Fibroblast of the conjunctiva (primary cell): ENCODE measurements at regions not wholly inside any gene's neighbourhood (a gene's known extent, or its start where the extent isn't known, plus 50 kb on each side); places are given as distances from the start of the nearest gene placed in this dataset.
"Not testable (repeated sequence)": the region's sequence is repeated elsewhere in the genome, so short reads cannot be mapped to it uniquely, and the experiment has no call there.

Experiments used
- DNase-seq: peaks from one replicate; pipeline ENCODE4 v3.0.0-alpha.2; 2010; ENCODE audit warnings: low read depth

DNA sequence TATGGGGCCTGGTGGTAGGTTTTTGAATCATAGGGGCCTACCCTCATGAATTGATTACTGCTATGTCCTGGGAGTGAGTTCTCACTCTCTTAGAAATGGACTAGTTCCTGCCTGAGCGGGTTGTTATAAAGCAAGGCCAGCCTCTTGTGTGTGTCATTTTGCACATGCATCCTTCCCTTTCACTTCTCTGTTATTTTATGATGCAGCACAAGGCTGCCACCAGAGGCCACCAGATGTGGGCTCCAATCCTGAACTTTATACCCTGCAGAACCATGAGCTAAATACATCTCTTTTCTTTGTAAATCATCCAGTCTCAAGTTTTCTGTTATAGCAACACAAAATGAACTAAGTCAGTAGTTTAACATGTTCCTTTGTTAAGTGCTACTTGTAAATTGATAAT, 251.4 kb downstream of the BLID start:
- no peak for DNase-seq

DNA sequence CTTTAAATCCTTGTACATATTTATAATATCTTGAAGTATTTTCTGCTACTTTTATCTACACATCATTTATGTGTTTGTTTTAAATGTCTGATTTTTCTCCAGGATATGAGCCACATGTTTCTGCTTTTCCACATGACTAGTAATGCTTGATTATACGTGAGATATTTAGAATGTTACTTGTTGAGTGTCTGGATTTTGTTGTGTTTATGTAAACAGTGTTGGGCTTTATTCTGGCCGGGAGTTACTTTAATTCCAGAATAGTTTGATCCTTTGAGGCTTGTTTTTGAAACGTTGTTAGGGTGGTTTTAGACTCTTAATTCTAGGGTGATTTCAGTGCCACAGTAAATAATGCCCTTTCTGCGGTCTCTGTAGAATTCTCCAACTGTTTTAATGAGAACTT, 252.9 kb downstream of the BLID start:
- DNase-seq = no peak

DNA sequence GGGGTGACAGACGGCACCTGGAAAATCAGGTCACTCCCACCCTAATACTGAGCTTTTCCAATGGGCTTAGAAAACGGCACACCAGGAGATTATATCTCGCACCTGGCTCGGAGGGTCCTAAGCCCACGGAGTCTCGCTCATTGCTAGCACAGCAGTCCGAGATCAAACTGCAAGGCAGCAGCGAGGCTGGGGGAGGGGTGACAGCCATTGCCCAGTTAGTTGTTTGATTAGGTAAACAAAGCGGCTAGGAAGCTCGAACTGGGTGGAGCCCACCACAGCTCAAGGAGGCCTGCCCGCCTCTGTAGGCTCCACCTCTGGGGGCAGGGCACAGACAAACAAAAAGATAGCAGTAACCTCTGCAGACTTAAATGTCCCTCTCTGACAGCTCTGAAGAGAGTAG, 260.9 kb downstream of the BLID start:
- not testable (repeated sequence) for DNase-seq

DNA sequence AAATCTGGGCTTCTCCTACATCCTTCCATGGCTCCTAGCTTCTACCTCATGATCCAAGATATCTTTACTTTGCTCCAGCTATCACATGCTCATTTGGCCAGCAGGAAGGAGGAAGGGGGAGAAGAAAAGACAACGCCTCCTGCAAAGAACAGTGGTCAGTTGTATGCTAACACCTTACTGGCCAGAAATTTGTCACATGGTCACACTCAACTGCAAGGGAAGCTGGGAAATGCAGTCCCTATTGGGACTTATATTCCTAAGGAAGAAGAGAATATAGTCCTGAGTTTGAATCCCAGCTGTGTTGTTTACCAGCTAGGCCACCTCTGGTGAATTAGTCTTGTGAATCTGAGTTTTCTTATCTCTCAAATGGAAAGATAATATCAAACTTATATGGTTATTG, 272.0 kb downstream of the BLID start:
- DNase-seq = no peak

DNA sequence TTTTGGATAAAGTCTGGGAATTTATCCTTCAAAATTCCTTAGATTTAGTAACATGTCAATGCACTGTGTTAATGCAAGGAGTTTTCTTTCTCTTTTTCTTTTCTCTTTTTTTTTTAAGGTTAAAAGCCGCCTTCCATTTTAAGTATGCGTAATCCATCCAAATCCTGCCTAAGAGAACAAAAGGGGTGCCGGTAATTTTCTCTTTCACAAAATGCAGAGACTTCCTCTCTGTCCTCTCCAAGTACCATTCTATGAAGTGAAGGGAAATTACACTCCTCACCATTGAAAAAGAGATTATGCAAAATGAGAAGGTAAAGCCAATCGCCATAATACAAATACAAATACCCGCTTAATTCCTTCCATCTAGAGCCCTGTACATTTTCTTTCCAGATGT, 273.8 kb downstream of the BLID start:
- DNase-seq = no peak

DNA sequence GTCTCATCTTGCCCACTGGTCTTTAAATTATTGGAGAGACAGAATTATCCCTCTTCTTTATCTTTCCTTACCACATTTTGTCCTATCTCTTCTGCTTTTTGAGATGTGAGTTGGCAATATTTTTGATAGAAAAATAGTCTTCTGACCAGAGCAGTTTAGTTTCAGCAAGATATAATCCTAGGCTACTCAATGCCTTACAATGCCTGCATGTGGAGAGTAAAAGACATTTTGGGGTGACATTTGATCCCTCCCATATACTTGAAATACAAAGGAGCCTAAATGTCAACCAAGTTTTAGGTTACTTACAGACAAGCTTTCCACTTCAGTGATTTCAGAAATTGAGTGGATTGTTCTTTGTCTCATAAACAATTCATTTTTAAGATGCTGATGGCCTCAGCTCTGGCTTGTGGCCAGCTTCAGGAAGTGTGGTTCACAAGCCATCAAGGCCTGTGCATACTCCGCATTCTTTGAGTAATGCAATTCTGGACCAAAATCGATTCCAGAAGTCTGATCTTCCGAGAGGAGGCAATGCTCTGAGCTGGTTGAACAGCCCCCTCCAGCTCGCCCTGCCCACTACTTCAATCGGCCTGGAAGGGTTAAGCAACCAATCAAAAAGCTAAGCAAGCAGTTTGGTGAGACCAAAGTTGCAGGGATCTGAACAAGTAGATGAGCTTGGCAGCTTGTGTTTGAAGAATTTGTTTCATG, 274.4 kb downstream of the BLID start:
- DNase-seq = peak; percentile 78

DNA sequence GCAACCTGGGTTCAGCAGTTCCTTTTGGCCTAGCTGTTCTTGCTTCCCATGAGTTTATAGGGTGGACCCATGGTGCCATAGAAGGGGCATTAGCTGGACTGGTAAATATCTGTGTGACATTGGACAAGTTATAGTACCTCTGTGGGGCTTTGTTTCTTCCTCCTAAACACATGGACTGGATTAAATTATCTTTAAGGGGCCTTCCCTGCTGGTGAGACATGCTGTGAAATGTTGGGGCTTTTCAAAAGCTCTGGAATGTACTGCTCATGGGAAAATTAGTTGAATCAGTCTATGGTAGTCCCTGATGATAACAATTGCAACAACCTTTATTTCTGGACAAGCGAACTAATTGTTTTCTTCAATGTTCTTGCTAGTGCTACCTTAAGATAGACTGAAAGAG, 276.2 kb downstream of the BLID start:
- DNase-seq = no peak

DNA sequence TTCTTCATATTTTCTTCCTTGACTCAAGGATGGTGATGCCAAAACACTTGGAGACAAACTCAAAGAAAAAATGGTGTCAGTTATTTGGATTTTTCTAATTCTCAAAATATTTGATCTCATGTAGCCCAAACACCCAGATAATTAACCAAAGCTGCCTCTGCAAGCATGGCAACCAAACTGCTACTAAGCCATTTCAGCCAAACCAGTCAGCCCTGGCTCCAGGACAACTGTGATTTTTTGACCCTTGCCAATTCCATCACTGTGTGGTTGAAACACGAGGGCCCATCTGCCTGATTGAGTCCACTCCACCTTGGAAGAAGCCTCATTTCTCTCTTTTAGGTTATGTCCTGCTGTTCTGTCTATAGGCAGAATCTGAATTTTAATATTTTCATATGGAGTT, 277.4 kb downstream of the BLID start:
- no peak for DNase-seq

DNA sequence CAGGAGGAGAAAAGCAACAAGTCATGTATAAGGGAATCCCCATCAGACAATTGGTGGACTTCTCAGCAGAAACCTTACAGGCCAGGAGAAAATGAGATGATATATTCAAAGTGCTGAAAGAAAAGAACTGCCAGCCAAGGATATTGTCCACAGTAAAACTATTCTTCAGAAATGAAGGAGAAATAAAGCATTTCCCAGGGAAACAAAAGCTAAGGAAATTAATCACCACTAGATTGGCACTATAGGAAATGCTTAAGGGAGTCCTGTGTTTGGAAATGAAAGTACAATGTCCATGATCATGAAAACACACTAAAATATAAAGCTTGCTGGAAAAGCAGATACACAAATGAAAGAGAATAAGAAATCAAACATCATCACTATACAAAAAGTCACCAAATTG, 282.0 kb downstream of the BLID start:
- no peak for DNase-seq

DNA sequence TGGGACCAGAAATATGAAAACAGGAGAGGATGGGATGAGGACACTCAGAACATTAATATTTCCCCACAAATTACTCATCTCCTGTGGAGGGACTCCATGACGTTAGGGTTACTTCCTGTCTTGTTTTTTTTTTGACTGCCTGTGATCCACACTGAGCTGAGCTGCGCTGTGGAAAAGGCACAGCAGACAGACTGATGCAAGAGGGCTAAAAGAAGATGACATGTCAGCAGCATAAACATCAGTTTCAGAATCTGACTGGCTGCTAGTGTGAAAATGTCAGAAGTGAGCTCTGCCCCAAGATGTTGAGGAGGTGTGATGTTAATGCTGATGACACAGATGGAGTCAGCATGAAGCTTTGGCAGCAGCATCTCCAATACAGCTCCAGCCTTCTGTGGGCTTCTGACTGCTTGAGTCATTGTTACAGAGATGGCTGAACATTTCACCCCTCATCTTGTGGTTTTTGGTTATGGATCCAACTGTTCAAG, 286.8 kb downstream of the BLID start:
- DNase-seq = peak; percentile 97

DNA sequence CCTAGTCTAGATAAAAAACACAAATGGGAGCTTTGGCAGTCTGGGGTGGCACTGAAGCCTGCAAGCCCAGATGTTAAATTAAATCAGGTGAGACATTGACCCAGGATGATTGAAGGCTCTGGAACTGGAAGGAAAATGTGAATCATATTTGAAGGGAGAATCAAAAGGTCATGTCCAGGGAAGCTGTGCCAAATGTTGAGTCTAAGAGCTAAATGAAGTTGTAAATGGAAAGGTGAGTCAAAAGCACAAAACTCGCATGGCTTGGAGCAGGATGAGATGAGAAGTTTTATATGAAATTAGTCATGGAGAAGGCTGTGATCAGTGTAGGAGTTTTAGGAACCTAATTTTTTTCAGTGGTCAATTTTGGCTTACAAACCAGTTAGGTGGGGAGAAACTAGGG, 301.1 kb downstream of the BLID start:
- DNase-seq = no peak

DNA sequence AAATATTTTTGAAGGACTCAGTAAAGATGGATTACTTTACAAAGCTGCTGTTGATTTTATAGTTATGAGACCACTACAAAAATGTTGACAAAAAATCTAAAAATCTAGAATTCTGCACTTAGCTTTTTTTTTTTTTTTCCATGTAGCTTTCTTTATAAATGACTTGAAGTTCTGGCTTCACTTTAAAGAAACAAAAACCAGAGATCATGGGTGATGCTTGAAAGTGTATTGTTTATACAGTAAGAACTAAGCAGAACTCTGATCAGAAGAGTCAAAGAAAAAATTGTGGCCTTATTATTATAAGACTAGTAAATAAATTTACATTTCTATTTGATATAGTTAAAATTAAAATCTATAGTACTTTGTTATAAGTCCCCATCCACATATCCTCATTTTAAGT, 301.7 kb downstream of the BLID start:
- DNase-seq = no peak

DNA sequence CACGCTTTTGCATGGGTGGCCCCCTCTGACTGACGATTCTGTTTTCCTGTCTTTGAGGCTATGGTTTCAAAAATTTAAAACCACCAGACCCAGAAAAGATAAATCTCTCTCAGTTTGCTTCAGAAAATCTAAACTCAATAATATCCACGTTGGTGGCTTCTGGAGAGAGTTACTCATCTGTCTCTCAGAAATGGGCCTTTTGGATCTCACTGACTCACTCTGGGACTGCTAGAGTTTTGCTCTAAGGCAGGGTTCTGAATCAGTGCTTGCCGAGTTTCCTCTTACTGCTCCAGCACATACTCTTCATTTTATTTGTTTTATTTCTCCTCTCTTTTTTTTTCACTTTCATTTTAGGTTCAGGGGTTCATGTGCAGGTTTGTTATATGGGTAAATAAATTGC, 305.7 kb downstream of the BLID start:
- DNase-seq = no peak

DNA sequence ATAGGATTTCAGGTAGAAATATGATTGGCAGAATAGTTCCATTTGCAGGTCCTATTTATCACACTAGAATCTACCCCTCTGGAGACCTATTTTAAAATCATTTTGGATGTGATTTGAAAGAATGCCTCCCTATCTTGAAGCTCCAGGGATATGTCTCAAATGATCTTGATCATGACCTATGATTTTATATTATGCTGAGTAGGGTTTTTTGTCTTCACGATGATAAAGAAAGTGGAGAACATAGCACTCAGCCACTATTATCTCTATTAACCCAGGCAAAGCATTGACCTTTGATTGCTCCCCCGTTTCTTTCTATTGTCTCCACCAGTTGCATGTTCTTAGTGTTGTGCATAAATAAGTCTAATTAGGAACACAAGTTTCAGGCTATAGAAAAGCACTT, 307.9 kb downstream of the BLID start:
- DNase-seq = no peak

DNA sequence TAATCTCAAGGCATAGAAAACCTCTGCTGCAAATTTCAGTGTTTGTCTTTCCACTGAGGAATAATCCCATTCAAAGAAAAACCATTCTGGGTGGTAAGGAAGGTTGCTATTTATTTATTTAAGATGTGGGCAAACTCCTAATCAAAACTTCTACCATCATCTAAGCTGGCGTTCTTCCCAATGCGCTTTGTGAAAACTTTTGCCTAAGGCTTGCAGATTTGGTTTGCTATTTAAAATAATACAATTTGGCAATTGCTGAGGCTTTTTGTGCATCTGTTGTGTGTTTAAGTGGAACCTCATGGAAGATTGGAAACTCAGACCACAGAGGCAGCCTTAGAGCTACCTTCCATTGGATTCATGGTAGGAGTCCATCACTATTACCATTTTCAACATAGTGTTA, 309.0 kb downstream of the BLID start:
- DNase-seq = no peak

DNA sequence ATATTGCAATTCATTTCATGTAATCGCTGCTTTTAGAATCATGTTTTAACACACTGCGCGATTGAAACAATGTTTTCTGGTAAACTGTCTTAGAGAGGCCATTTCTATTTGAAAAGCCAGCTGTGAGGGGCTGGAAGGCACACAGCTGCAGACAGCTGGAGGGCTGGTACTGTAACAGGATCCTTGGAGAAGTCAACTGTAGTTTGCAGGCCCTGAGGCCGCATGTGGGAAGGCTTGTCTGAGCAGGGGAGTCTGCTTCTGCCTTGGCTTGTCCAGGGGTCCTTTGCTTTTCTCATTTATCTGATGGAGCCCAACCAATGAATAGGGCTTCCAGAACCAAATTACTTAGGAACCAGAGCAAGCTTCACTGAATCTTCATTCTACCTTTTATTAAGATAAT, 313.5 kb downstream of the BLID start:
- DNase-seq = no peak

DNA sequence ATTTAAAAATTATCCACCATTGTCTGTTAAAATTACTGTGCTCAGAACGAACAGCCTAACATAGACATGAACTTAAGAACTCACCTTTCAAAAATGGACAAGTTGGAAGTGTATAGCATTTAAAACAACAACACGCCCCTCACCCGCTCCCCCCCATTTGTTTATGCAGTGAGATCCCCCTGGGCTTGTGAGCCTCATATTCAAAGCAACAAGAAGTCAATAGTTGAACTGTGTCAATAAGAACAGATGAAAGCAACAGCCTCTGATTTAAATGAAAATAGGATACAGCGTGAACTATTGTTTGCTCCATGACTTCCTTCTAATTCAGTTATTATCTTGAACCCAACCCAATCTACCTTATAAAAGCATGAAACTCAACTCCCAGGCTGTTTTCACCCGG, 314.2 kb downstream of the BLID start:
- DNase-seq = no peak

DNA sequence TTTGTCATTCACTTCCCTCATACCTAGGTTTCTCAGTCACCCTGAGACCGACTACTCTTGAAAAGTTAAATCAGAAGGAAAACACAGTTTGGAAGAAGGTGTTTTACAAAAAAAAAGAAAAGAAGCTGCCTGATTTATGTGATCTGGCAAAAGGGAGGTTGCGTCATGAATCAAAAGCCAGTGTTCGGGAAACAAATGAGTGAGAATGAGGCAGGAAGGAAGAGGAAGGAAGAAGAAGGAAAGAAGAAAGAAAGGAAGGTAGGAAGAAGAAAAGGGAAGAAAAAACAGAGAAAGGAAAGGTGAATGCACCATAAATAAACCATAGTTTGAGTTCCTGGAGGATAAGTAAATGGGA, 314.6 kb downstream of the BLID start:
- DNase-seq = no peak

DNA sequence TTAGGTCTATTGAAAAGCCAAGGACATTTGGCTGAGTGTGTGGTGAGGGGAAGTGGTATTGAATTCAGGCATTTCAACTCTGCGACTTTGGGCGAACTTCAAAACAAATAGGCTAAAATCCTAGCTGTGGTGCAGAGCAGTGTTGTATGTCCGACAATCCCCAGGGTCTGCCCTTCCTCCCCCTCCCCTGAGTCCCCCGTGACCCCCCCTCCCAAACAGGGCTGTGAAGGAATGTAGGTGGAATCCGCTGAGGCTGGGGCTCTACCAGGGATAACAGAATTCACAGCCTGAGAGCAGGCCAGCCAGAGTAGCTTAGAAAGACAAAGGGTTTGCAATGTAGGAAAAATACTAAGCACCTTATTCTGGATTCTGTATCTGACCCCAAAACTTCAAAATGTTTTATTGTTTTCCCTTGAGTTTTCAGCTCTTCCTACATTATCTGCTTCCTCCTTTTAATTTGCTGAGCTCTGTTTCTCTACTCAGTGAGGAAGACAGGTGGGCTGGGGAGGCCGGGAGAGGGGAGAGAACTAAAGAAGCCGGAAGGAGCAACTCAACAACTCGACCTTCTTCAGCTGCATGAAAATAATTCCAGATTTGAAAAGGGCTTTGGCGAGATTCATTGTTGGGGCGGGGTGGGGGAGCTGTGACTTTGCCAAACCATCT, 315.2 kb downstream of the BLID start:
- no peak for DNase-seq

DNA sequence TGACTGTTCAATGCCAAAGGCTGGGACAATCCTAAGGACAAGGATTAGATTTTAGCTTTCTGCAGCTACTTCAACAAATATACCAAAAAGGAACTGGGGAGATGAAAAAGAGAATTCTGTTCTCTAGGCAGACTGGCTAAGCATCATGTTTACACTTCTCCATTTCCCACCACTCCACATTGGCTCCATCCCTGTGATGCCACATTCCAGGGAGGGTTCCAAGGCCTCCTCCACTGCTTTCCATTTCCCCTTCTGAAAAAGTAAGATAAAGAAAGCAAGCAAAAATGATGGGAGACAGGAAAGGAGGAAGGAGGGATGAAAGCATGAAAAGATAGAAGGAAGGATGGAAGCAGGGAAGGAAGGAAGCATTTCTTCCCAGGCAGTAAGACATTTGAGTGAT, 315.8 kb downstream of the BLID start:
- DNase-seq = no peak

DNA sequence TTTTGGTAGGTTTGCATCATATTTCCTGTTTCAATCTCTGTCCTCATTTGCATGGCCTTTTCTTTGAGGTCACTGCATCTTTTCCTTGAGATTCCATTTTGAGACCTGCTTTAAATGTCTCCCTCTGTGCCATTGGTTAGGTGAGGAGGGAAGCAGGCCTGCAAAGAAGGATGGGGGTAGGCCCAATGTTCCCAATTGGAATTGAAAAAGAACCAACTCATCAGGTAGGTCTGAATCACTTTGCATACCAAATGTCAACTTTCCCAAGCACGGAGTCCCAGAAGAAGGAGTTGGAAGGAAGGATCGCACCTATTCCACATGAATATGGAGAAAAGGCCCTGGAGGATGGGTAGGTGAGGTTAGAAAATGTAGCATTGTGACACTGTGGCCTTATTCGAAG, 318.5 kb downstream of the BLID start:
- no peak for DNase-seq

DNA sequence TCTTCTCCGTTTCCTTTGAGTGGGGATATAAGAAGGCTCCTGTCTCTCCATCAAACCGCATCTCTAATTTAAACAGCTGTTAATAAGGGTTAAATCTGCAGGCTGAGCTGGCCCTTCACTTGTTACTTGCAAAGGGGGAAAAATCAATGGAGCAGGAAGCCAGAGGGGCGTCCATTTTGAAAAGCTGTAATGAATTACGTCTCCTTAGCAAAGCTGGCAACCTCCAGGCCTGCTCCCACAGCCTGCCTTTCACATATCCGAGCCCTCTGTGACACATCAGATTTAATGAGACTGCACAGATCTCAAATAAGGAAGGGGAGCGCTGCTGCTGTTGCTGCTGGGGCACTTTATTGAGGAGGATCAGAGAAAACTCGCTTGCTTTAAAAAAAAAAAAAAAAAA, 320.8 kb downstream of the BLID start:
- DNase-seq = no peak

DNA sequence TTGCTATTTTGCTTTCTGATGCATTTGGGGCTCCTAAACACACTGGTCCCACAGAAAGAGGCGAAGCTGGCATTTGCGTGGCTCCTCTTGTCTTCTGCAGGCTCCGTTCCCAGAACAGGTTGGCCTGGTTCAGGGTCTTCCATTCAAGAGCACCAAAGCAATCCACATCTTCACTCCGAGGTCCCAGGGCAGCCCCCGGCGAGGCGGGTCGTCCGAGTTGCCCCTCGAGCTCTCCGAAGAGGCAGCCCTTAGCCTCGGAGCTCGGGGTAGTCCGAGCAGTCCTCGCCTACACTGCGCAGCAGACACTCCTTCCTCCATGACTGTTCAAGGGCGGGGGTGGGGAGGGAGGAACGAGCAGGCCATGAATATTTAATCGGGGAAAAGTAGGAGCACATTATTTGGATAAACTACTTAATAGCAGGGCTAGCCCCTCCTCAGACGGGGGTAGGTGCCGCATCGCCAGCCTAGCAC, 321.3 kb downstream of the BLID start:
- no peak for DNase-seq

DNA sequence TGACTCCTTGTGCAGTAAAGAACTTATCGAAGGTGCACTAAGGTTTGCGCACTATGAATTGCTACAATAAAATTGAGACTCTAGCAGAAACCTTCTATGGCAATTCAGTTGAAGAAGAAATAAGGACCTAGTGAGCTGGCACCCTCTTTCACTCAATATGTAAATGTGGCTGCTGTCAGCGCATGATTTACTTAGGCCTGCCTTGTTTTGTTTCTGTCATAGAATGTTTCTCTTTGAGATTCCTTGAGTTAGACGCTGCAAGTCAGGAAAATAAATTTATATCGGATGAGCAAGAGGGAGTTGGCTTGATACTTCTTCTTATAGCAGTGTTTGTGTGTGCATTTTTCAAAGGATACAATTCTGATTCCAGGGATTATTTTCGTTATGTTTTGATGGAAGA, 322.1 kb downstream of the BLID start:
- no peak for DNase-seq
